ENCODE measurements at regions not wholly inside any gene's neighbourhood (a gene's known extent, or its start where the extent isn't known, plus 50 kb on each side); places are given as distances from the start of the nearest gene placed in this dataset.

- Mint-ChIP-seq H3K27ac (no peak overlapping the region), H3K9me3 (peaks cover 2 to 9% (median 4%) of the 10 kb centered on the region in 3 donors), H3K4me3 (no peak overlapping the region), H3K4me1 (no peaks in the 10 kb centered on the region), H3K36me3 (no peaks in the 10 kb centered on the region), H3K27me3 (no peaks in the 10 kb centered on the region)
Observed at GRCh38 chr15:47265686-47266085, 451.6 kb upstream of the SEMA6D start.

GRCh38 chr15:47266566-47266965, 450.7 kb upstream of the SEMA6D start:
- no peak overlapping the region for H3K27ac Mint-ChIP-seq
- no peaks in the 10 kb centered on the region for H3K36me3 Mint-ChIP-seq
- no peaks in the 10 kb centered on the region for H3K4me1 Mint-ChIP-seq
- no peaks in the 10 kb centered on the region for H3K27me3 Mint-ChIP-seq
- no peak overlapping the region for H3K4me3 Mint-ChIP-seq
- H3K9me3 Mint-ChIP-seq = peaks cover 2 to 9% (median 4%) of the 10 kb centered on the region in 3 donors

DNA sequence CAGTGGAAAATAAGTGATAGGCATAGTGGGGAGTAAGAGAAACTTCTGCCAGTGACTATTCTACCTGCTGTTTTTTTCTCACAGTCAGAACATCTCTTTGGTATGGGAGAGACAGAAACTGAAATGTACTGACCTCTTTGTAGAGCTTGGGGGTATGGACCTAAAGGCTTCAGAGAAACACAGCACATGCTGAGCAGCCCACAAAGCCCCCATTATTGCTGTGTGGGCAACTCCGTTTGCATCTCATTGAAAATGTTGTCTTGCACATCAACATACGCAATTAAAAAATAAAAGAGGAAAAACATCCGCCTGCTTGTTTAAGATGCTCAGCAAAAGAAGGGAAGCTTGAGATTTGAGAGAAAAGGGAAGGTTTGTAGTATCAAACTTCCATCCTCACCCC, 443.4 kb upstream of the SEMA6D start:
- no peaks in the 10 kb centered on the region for H3K36me3 Mint-ChIP-seq
- H3K4me3 Mint-ChIP-seq = no peak overlapping the region
- no peak overlapping the region for H3K27ac Mint-ChIP-seq
- H3K27me3 Mint-ChIP-seq = no peaks in the 10 kb centered on the region
- H3K9me3 Mint-ChIP-seq = peaks cover 0 to 15% (median 8%) of the 10 kb centered on the region in 3 donors
- no peaks in the 10 kb centered on the region for H3K4me1 Mint-ChIP-seq

DNA sequence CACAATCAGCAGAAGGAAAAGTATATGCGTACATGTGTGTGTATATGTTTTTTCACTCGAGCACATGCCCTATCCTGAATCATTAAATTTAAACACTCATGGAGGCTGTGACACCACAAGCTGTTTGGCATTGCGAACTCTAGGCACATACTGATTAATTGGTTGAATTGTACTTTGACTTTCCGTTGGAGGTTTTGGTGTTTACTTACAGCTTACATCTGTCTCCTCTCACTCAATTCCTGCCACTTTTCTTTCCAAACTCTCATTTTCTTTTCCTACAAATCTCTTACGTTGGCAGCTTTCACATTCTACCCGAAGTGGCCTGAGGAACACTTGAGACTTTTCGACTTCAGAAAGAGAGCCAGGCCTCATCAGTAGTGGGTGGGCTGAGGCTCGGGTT, 434.1 kb upstream of the SEMA6D start:
- no peak overlapping the region for H3K27ac Mint-ChIP-seq
- H3K27me3 Mint-ChIP-seq = no peaks in the 10 kb centered on the region
- peaks cover 2 to 4% (median 4%) of the 10 kb centered on the region in 3 donors for H3K9me3 Mint-ChIP-seq
- no peak overlapping the region for H3K4me3 Mint-ChIP-seq
- no peaks in the 10 kb centered on the region for H3K36me3 Mint-ChIP-seq
- H3K4me1 Mint-ChIP-seq = no peaks in the 10 kb centered on the region

DNA sequence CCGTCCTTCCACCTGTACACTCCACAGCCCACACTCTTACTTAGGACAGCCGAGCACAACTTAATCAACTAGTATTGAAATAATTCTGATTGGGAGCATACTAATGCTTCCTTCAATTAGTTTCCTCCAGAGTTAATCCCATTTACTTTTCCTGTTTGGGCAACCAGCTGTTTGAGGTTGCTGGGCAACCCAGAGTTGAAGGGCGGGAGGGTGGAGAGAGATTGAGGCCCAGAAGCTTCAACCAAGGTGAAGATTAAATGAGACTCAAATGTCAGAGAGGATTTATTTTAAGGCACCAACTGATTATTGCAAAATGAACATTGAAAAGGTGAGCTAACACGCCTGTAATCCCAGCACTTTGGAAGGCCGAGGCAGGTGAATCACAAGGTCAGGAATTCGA, 428.5 kb upstream of the SEMA6D start:
- no peak overlapping the region for H3K27ac Mint-ChIP-seq
- H3K4me3 Mint-ChIP-seq = no peak overlapping the region
- peaks cover 3 to 4% (median 4%) of the 10 kb centered on the region in 3 donors for H3K9me3 Mint-ChIP-seq
- no peaks in the 10 kb centered on the region for H3K36me3 Mint-ChIP-seq
- H3K27me3 Mint-ChIP-seq = no peaks in the 10 kb centered on the region
- H3K4me1 Mint-ChIP-seq = no peaks in the 10 kb centered on the region

GRCh38 chr15:47289656-47290055, 427.6 kb upstream of the SEMA6D start:
- H3K36me3 Mint-ChIP-seq = no peaks in the 10 kb centered on the region
- H3K9me3 Mint-ChIP-seq = peaks cover 3 to 4% (median 4%) of the 10 kb centered on the region in 3 donors
- H3K4me3 Mint-ChIP-seq = no peak overlapping the region
- H3K27me3 Mint-ChIP-seq = no peaks in the 10 kb centered on the region
- no peak overlapping the region for H3K27ac Mint-ChIP-seq
- H3K4me1 Mint-ChIP-seq = no peaks in the 10 kb centered on the region

GRCh38 chr15:47291767-47292166, 425.5 kb upstream of the SEMA6D start:
- H3K4me3 Mint-ChIP-seq = no peak overlapping the region
- H3K9me3 Mint-ChIP-seq = peaks cover 3 to 4% (median 3%) of the 10 kb centered on the region in 3 donors
- no peaks in the 10 kb centered on the region for H3K4me1 Mint-ChIP-seq
- no peak overlapping the region for H3K27ac Mint-ChIP-seq
- H3K27me3 Mint-ChIP-seq = no peaks in the 10 kb centered on the region
- no peaks in the 10 kb centered on the region for H3K36me3 Mint-ChIP-seq

DNA sequence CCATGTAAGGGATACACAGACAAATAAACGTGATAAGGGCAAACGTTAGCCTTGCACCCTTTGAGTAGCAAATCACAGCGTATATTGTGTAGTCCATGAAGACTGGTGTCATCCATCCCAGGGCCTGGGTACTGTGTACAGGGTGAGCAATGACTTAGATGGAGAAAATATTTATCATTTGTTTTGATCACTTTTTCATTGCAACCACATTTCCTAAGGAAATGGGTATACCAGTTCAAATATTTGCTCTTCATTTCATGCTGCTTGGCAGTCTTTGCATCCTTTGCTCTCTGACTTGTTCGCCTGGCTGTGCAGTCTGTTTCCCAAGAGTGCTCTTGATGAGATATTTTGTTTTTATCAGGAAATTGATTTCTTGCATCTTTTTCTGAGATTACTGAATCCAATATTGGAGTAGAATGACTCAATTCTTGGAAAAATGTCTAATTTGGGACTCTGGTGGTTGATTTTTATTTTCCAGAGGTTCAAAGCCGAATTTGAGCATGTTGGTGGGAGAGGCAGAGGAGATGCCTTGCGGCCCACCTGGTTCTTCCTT, 424.6 kb upstream of the SEMA6D start:
- H3K9me3 Mint-ChIP-seq = peaks cover 0 to 2% (median 1%) of the 10 kb centered on the region in 3 donors
- no peak overlapping the region for H3K4me3 Mint-ChIP-seq

DNA sequence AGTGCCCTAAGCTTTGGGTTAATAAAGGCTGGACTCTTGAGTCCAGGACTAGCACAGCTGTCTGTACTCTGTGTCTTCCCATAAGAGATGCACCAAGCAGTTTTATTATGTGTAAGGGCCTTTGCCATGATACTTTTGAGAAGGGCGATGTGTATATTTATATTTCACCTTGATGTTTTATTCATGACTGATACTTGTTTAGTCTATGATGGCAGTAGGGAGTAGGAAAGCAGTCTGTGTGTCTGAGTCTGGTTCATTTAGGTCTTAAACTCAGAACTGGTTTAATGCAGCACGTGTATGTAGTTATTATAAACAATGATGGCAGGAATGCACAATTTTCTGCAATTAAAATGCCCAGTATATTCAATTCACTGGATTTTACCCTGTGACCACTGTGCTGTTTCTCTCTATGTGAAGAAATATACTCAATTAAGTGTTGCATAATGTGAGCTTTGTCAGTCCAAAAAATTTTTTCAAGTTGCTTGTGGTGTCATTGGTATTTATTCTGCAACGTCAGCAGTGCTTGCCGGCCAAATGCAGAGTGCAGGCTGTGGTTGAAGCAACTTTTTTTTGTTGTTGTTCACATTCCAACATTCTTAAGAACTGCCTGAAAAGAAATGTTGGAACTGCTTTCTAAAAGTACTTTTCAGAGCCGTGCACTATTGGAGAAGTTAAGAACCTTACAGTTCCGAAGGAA, 423.7 kb upstream of the SEMA6D start:
- no peak overlapping the region for H3K4me3 Mint-ChIP-seq
- no peaks in the 10 kb centered on the region for H3K4me1 Mint-ChIP-seq
- no peak overlapping the region for H3K27ac Mint-ChIP-seq
- H3K27me3 Mint-ChIP-seq = no peaks in the 10 kb centered on the region
- H3K36me3 Mint-ChIP-seq = no peaks in the 10 kb centered on the region
- peaks cover 0 to 2% (median 0%) of the 10 kb centered on the region in 3 donors for H3K9me3 Mint-ChIP-seq

More for the DNA sequence above, 424.6 kb upstream of the SEMA6D start:
- Mint-ChIP-seq H3K27ac (no peak overlapping the region), H3K27me3 (no peaks in the 10 kb centered on the region), H3K4me1 (no peaks in the 10 kb centered on the region), H3K36me3 (no peaks in the 10 kb centered on the region)

GRCh38 chr15:47294765-47295259, 422.5 kb upstream of the SEMA6D start:
- Mint-ChIP-seq H3K27me3 (no peaks in the 10 kb centered on the region), H3K4me1 (no peaks in the 10 kb centered on the region), H3K4me3 (no peak overlapping the region)

DNA sequence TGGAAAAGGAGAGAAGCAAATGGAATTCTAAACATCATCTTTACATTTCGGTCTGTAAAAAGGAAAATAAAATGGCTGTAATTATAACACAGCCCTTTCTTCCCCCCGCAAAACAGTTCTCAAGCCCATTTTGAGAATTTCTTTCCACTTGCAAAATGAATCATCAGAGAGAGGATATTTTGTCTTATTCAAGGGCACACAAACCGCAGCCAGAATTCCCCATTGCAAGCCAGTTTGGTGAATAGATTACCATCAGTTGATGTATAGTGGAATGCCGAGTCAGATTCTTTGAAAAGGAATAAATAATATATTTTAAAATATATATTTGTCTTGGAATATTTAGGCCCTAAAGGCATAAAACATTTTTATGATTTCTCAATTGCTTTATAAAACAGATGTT, 420.4 kb upstream of the SEMA6D start:
- H3K36me3 Mint-ChIP-seq = no peaks in the 10 kb centered on the region
- H3K27ac Mint-ChIP-seq = no peak overlapping the region
- H3K4me3 Mint-ChIP-seq = no peak overlapping the region
- H3K9me3 Mint-ChIP-seq = no peaks in the 10 kb centered on the region
- H3K27me3 Mint-ChIP-seq = no peaks in the 10 kb centered on the region
- no peaks in the 10 kb centered on the region for H3K4me1 Mint-ChIP-seq

More at GRCh38 chr15:47294765-47295259, 422.5 kb upstream of the SEMA6D start:
- no peak overlapping the region for H3K27ac Mint-ChIP-seq
- H3K9me3 Mint-ChIP-seq = peaks cover 0 to 2% (median 0%) of the 10 kb centered on the region in 3 donors
- H3K36me3 Mint-ChIP-seq = no peaks in the 10 kb centered on the region

DNA sequence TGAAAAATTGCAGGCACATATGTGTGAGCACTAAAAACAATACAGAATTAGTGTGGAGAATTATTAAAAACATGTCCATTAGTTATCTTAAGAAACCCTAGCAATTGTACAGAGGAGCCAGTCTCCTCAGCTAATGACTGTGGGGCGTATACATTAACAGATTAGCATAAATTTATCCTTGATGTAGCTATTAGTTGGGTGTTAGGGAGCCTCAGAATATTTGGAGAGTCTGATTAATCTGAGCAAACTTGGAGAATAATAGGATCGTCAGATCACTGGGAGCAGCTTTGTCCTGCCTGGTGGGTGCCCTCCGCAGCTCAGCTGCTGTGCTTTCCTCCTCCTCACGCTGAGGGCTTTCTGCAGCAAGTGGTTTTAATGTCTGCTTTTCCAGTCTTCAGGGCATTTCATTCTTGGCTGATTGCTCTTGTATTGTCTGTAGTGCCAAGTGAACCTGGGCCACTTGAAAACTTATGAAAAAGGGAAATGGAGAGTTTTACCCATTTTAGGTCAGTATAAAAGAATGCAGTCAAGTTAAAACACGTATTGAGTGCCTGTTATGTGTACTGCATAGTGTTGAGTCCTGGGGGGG, 417.4 kb upstream of the SEMA6D start:
- Mint-ChIP-seq H3K27me3 (no peaks in the 10 kb centered on the region), H3K36me3 (no peaks in the 10 kb centered on the region), H3K4me1 (no peaks in the 10 kb centered on the region), H3K4me3 (no peak overlapping the region), H3K27ac (no peak overlapping the region), H3K9me3 (peaks cover 0 to 6% (median 0%) of the 10 kb centered on the region in 3 donors)

- H3K27ac Mint-ChIP-seq = no peak overlapping the region
- peaks cover 0 to 6% (median 0%) of the 10 kb centered on the region in 3 donors for H3K9me3 Mint-ChIP-seq
- H3K36me3 Mint-ChIP-seq = no peaks in the 10 kb centered on the region
- H3K4me3 Mint-ChIP-seq = no peak overlapping the region
- no peaks in the 10 kb centered on the region for H3K4me1 Mint-ChIP-seq
- H3K27me3 Mint-ChIP-seq = no peaks in the 10 kb centered on the region
Observed at GRCh38 chr15:47300596-47300995, 416.7 kb upstream of the SEMA6D start.

DNA sequence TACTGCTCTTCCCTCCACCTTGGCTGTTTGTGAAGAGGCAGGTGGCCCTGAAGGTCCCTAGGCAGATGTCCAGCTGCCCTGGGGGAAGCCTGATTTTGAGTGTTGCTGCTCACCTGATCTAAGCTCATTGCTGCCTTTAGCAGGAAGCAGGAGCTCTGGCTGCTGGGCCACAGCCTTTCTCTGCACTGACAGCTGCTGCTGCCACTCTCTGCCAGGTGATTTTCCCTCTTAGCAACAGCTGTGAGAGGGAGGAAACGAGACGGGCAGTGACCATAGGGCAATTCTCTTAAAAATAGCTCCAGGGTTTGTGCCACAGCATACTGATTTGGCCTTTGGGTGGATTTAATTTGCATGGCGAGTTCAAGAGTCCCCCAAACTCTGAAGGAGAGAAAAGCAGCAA, 415.8 kb upstream of the SEMA6D start:
- Mint-ChIP-seq H3K27ac (no peak overlapping the region), H3K36me3 (no peaks in the 10 kb centered on the region), H3K27me3 (no peaks in the 10 kb centered on the region), H3K4me1 (no peaks in the 10 kb centered on the region), H3K4me3 (no peak overlapping the region), H3K9me3 (peaks cover 0 to 6% (median 0%) of the 10 kb centered on the region in 3 donors)

- Mint-ChIP-seq H3K27ac (no peak overlapping the region), H3K4me3 (no peak overlapping the region), H3K4me1 (no peaks in the 10 kb centered on the region), H3K27me3 (no peaks in the 10 kb centered on the region), H3K36me3 (no peaks in the 10 kb centered on the region), H3K9me3 (peaks cover 0 to 11% (median 2%) of the 10 kb centered on the region in 3 donors)
Observed at GRCh38 chr15:47304656-47305055, 412.6 kb upstream of the SEMA6D start.

Measured in IgD-negative memory B cell (primary cell).